Epithelial cell of esophagus (primary cell): ENCODE measurements at regions not wholly inside any gene's neighbourhood (a gene's known extent, or its start where the extent isn't known, plus 50 kb on each side); places are given as distances from the start of the nearest gene placed in this dataset.

Source experiments
- DNase-seq: peaks from one replicate; pipeline ENCODE4 v3.0.0; 2010; ENCODE audit warnings: low read depth
- H3K4me3 ChIP-seq: 2 replicates; pipeline ENCODE4 v1.5.1; 2011; ENCODE audit warnings: mild to moderate bottlenecking, low read length, control low read depth
- CTCF ChIP-seq: IDR thresholded peaks from 2 replicates; pipeline ENCODE4 v1.5.1; 2011; ENCODE audit warnings: low read depth, mild to moderate bottlenecking, low read length, control low read depth, inconsistent platforms; ENCODE audit not compliant: insufficient read depth; ENCODE audit errors: missing control alignments

DNA sequence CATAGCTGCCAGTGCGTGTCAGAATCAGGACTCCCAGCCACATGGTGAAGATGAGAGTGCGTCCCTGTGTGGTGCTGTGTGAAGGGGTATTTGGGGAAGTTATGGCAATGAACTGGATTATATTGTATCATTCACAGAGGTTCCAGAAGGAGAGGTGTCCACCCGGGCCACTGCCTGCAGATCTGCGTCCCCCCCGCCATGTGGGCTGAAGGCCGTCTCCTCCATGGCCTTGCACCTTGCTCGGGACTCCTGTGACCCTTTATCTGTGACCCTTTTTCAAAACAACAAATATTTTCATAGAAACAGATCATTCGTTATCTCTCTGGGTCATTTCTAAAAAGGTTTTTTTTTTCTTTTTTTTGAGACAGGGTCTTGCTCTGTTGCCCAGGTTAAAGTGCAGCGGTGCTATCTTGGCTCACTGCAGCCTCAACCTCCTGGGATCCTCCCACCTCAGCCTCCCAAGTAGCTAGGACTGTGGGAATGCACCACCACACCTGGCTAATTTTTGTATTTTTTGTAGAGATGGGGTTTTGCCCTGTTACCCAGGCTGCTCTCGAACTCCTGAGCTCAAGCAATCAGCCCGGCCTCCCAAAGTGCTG, 120.2 kb upstream of the ERRFI1 start:
- no peak for TF ChIP-seq CTCF
- H3K4me3 ChIP-seq: no peak overlapping the region
- no peak for DNase-seq

- TF ChIP-seq CTCF: no peak
- H3K4me3 ChIP-seq: no peak overlapping the region
- no peak for DNase-seq
Observed at GRCh38 chr1:8145545-8146202, 119.6 kb upstream of the ERRFI1 start.

- no peak for DNase-seq
- no peak overlapping the region for H3K4me3 ChIP-seq
- TF ChIP-seq CTCF: no peak
Observed at GRCh38 chr1:8144323-8144722, 118.2 kb upstream of the ERRFI1 start.

DNA sequence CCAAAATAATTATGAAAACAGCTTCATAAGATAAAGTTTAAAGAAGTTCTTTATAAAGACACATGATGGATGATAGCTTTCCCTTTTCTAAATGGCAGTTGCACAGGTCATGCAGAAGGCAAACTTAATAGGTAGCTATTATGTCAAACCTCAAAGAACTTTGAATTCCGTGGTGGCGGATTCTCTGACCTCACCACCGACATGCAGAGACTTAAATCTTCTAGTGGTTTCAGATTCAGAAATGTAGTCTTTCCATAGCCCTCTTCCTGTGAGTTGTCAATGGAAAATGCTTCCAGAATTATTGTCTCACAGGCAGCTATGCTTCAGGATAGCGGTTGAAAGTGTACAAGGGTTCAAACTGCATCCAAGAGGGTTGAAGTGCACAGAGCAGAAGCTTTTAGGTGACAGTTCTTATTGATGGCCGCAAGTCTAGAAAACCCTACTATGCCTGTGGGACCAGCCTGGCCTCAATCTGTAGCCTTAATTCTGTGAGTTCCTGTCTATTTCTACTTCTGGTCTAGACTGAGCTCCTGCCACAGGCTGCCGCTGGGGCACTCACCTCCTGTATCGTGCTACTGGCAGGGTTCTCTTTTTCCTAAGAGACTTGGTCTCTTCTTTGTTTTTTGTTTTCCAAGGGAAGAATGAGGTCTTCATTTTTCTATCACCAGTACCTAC, 117.0 kb upstream of the ERRFI1 start:
- peak; percentile 48 for DNase-seq
- no peak overlapping the region for H3K4me3 ChIP-seq
- TF ChIP-seq CTCF: no peak

DNA sequence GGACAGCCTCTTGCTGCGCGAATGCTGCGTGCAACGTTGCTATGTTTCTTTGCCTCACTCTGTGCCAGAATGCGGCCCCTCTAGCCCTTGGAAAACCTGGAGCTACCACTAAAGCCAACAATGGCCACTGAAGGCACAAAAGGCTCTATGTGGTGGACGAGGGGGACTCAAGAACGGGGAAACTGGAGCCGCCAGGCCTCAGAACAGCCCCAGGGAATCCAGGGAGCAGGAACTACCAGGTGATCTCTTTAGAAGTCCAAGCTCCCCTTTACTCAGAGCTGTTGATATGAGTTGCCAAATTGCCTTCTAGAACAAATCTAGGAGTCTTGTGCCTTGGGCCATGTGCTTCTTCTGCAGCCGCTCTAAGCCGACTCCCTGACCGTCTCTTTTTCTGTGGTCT, 113.8 kb upstream of the ERRFI1 start:
- no peak overlapping the region for H3K4me3 ChIP-seq
- DNase-seq: no peak
- TF ChIP-seq CTCF: no peak

DNA sequence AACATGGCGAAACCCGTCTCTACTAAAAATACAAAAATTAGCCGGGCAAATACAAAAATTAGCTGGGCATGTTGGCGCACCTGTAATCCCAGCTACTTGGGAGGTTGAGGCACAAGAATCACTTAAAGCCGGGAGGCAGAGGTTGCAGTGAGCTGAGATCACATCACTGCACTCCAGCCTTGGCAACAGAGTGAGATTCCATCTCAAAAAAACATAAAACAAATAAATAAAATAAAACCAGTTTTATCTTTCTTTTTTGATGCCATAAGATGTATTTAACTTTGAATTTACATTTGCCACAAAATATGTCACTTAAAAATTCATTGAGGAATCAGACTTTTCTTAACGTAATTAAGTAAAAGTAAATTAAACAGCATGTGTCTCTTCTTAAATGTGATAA, 113.3 kb upstream of the ERRFI1 start:
- H3K4me3 ChIP-seq: no peak overlapping the region
- TF ChIP-seq CTCF: no peak
- DNase-seq: no peak
